HG03520 (cell line): ENCODE measurements at regions not wholly inside any gene's neighbourhood (a gene's known extent, or its start where the extent isn't known, plus 50 kb on each side); places are given as distances from the start of the nearest gene placed in this dataset.
A peak's percentile ranks its signal among the peaks of the same experiment; 100 is the strongest.

Experiments
- ATAC-seq: cut with Tn5 transposase; IDR thresholded peaks from one replicate; pipeline ENCODE4 v1.9.1; 2021; ENCODE audit warnings: mild to moderate bottlenecking, moderate library complexity; ENCODE audit not compliant: unreplicated experiment

GRCh38 chr9:18020121-18020745, 441.4 kb downstream of the SH3GL2 start:
- ATAC-seq: no peak

GRCh38 chr9:18022642-18023041, 443.8 kb downstream of the SH3GL2 start:
- ATAC-seq: no peak

- ATAC-seq: no peak
Measured at GRCh38 chr9:18023332-18023731, 444.5 kb downstream of the SH3GL2 start.

- no peak for ATAC-seq
Measured at GRCh38 chr9:18032636-18033035, 441.3 kb upstream of the ADAMTSL1 start.

GRCh38 chr9:18036422-18037187, 437.3 kb upstream of the ADAMTSL1 start:
- no peak for ATAC-seq

GRCh38 chr9:18037981-18038380, 436.0 kb upstream of the ADAMTSL1 start:
- no peak for ATAC-seq

- ATAC-seq: no peak
Measured at GRCh38 chr9:18040327-18040726, 433.6 kb upstream of the ADAMTSL1 start.

- ATAC-seq: no peak
Measured at GRCh38 chr9:18043978-18044377, 430.0 kb upstream of the ADAMTSL1 start.

GRCh38 chr9:18045326-18045725, 428.6 kb upstream of the ADAMTSL1 start:
- ATAC-seq: no peak

GRCh38 chr9:18046068-18046467, 427.9 kb upstream of the ADAMTSL1 start:
- no peak for ATAC-seq

GRCh38 chr9:18051638-18052037, 422.3 kb upstream of the ADAMTSL1 start:
- ATAC-seq: no peak

GRCh38 chr9:18052060-18052459, 421.9 kb upstream of the ADAMTSL1 start:
- no peak for ATAC-seq

- no peak for ATAC-seq
Measured at GRCh38 chr9:18056269-18056992, 417.5 kb upstream of the ADAMTSL1 start.

- ATAC-seq: peak; percentile 93
Measured at GRCh38 chr9:18056993-18057369, 417.0 kb upstream of the ADAMTSL1 start.

GRCh38 chr9:18058564-18059442, 415.1 kb upstream of the ADAMTSL1 start:
- ATAC-seq: no peak

- no peak for ATAC-seq
Measured at GRCh38 chr9:18059447-18059846, 414.5 kb upstream of the ADAMTSL1 start.

GRCh38 chr9:18060269-18060934, 413.6 kb upstream of the ADAMTSL1 start:
- no peak for ATAC-seq

GRCh38 chr9:18061332-18061731, 412.6 kb upstream of the ADAMTSL1 start:
- no peak for ATAC-seq

- ATAC-seq: no peak
Measured at GRCh38 chr9:18061856-18062255, 412.1 kb upstream of the ADAMTSL1 start.

- no peak for ATAC-seq
Measured at GRCh38 chr9:18063856-18064390, 410.0 kb upstream of the ADAMTSL1 start.
